GM18505 (cell line): ENCODE measurements at regions not wholly inside any gene's neighbourhood (a gene's known extent, or its start where the extent isn't known, plus 50 kb on each side); places are given as distances from the start of the nearest gene placed in this dataset.
"Not testable (repeated sequence)": the region's sequence is repeated elsewhere in the genome, so short reads cannot be mapped to it uniquely, and the experiment has no call there.

Source experiments
- ATAC-seq: cut with Tn5 transposase; IDR thresholded peaks from one replicate; pipeline ENCODE4 v1.9.1; 2021; ENCODE audit not compliant: unreplicated experiment
- POLR2A ChIP-seq: IDR thresholded peaks from 4 replicates; pipeline ENCODE4 v1.6.1; 2011; ENCODE audit warnings: borderline replicate concordance; ENCODE audit not compliant: insufficient read depth, insufficient read length; ENCODE audit errors: extremely low read depth

DNA sequence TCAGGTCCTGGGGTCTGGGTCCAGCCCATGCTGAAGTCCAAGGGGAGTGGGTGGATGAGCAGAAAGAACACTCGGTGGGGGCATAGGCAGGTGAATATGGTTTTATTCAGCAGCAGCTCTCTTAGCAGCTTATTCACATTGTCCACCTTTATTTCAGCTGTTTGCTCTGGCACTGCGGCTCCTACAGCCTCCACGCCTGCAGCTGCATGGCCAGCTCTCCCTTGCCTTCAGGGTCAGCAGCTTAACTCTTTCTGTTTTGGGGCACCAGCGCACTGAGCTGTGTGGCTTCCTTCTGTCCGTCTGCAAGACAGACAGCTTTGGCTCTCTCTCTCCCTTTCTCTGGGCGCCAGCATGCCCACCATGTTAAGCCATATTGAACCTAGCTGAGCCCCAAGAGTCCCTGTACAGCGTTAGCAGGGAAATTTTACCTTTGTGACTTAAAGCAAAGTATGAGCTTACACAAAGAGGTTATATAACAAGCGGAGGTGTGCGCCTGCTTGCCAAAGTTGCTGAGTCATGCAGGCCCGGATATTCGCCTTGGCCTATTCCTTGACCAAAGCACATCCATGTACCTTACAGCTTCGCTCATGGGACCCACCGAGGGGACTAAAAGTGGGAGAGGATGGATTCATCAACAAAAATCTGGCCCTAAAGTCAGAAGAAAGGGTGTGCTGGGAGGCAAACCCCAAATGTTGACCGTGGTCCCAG lies 170.1 kb upstream of the PFN2 start:
- no peak for TF ChIP-seq POLR2A

DNA sequence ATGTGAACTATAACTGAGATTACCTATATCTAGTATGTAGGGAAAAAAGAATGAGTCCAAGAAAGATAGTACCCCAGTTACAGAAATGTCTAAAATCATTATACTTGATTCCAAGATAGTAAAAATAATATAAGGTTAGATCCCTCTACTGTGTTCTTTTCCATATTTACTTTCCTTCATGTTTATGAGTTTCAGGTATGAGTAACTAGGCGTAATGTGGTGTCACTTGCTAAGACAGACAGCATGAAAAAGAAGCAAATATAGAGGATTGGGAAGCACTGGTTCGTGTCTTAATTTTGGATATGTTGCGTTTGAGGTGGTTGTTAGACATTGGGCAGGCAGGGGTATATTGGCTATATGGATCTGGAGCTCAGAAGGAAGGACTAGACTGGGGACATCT lies 168.1 kb upstream of the PFN2 start:
- no peak for TF ChIP-seq POLR2A

More for the DNA sequence above, 170.1 kb upstream of the PFN2 start:
- ATAC-seq = no peak

GRCh38 chr3:150136242-150136641 lies 165.5 kb upstream of the PFN2 start:
- TF ChIP-seq POLR2A = no peak
- no peak for ATAC-seq

More for the DNA sequence above, 168.1 kb upstream of the PFN2 start:
- ATAC-seq = no peak

GRCh38 chr3:150135287-150135721 lies 164.6 kb upstream of the PFN2 start:
- no peak for TF ChIP-seq POLR2A
- ATAC-seq = no peak

- no peak for TF ChIP-seq POLR2A
- ATAC-seq = no peak
Measured at GRCh38 chr3:150133293-150133692, 162.6 kb upstream of the PFN2 start.

- ATAC-seq = peak; percentile 55
- TF ChIP-seq POLR2A = no peak
Measured at GRCh38 chr3:150132101-150132749, 161.5 kb upstream of the PFN2 start.

DNA sequence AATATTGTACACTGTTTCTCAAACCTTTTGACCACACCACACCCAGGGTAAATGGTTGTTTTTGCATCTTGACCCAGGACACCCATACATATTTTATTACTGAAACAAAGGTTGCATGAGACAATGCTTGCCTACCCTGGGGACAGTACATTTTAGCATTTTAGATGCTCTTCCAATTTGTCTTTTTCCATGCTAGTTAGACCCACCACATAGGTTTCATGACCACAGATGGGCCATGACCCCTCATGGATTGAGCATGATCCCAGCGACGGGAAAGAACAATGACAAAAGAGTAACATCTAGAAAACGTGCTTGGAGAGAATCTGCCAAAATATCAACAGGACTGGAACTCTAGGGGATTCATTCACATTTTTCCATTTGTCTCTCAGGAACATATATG lies 161.0 kb upstream of the PFN2 start:
- ATAC-seq = no peak
- no peak for TF ChIP-seq POLR2A

GRCh38 chr3:150130404-150131100 lies 159.9 kb upstream of the PFN2 start:
- ATAC-seq = no peak
- TF ChIP-seq POLR2A = no peak

DNA sequence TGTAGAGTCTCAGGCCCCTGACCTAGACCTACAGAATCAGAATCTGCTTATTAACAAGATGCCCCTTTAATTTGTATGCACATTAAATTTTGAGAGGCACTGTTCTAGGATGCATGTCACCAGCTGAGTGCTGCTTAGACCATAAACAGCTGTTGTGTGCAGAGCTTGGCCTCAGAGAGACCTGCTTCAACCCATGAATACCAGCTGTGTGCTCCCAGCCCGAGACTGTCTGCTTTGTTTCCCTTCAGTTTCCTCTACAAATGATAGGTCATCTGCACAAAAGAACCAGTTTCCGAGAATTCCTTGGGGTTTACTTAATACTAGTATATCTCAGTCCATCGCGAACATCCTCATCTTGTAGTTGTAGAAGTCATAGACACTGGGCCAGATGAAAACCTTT lies 158.5 kb upstream of the PFN2 start:
- no peak for TF ChIP-seq POLR2A
- no peak for ATAC-seq

DNA sequence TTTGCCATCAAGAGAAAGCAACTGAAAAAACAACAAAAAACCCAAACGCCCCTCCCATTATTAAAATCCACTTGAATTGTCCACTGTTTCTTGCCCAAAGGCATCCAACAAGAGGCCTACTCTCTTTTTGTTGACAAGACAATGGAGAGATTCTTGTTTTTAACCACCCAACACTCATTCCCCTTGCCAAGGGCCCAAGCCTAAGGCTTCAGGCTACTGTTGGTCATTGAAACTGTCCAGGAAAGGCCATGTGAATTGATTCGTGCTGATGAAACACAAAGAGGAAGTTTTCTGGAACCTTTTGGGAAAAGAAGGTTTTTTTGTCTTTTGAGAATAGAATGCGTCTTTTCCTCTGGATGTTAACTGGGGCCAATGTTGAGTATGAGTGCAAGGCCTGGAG lies 157.4 kb upstream of the PFN2 start:
- no peak for TF ChIP-seq POLR2A
- ATAC-seq = no peak

DNA sequence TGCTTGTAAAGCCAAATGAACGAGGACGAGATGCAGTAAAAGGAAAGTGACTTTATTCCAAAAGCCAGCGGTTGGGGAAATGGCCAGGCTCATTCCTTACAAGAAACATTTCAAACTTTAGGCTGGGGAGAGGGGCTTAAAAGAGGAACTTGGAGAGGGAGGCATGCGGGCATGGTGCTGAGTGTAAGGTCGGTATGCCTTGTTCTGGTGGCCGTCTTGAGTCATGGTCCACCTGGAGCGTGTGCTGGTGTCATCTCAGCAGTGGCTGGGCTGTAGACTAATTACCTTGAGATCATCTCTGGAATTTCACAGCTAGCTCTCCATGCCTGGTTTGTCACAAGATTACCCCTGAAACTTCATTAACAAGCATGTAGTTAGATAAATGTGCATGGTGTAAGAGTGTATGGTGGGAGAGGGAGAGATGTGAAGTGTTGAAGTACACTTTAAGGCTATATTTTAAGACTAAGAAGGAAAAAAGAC lies 156.4 kb upstream of the PFN2 start:
- no peak for ATAC-seq
- TF ChIP-seq POLR2A = no peak

GRCh38 chr3:150124142-150124541 lies 153.4 kb upstream of the PFN2 start:
- ATAC-seq = no peak
- no peak for TF ChIP-seq POLR2A

- ATAC-seq = not testable (repeated sequence)
Measured at GRCh38 chr3:150123249-150123648, 152.6 kb upstream of the PFN2 start.

GRCh38 chr3:150118219-150118618 lies 147.5 kb upstream of the PFN2 start:
- no peak for ATAC-seq
- TF ChIP-seq POLR2A = no peak
